Endothelial cell of umbilical vein (primary cell): ENCODE measurements at regions not wholly inside any gene's neighbourhood (a gene's known extent, or its start where the extent isn't known, plus 50 kb on each side); places are given as distances from the start of the nearest gene placed in this dataset.

Source experiments
- BruUV-seq: library from RNA; stranded (reverse); fragments of 400-500 nt; replicated peaks from 2 replicates; lab custom pipeline; 2021; lab: Mats Ljungman, UMichigan
- CTCF ChIA-PET: fragments of 300-600, 350-600 bp; sonication (Branson Sonifier 250); formaldehyde crosslinking; loops from one replicate; lab custom pipeline; 2021; ENCODE audit warnings: antibody characterized with exemption, inconsistent platforms; lab: Charles Lee
- POLR2A ChIA-PET: fragments of 300-600, 350-600 bp; sonication (Branson Sonifier 250); formaldehyde crosslinking; loops from one replicate; lab custom pipeline; 2021; ENCODE audit warnings: antibody characterized with exemption, inconsistent platforms; lab: Charles Lee
- DNase-seq: peaks from one replicate; pipeline ENCODE4 v3.0.0-alpha.2; 2011; ENCODE audit warnings: low read depth, low spot score
- FAIRE-seq: peaks from 2 replicates; lab custom pipeline; 2011; peaks lifted over from hg19 to GRCh38; lab: Jason Lieb, UNC
- H2AFZ ChIP-seq: 2 replicates; pipeline ENCODE4 v1.6.0; 2012; ENCODE audit warnings: low read depth, low read length, control low read depth, inconsistent platforms
- H3K27ac ChIP-seq: 2 replicates; pipeline ENCODE4 v1.5.1; 2011; ENCODE audit warnings: low read depth, mild to moderate bottlenecking, control low read depth, low read length, moderate library complexity; ENCODE audit not compliant: insufficient read depth
- H3K27me3 ChIP-seq, 2 experiments: 2 replicates each; pipeline versions ENCODE4 v1.6.0 to v1.6.1; 2011; ENCODE audit warnings: low read length in 2 of 2, mixed read lengths in 1 of 2; ENCODE audit not compliant: control insufficient read depth in 2 of 2, insufficient read depth in 2 of 2
- H3K36me3 ChIP-seq, 2 experiments: 2 replicates in 1 of 2; 3 replicates in 1 of 2; pipeline ENCODE4 v1.5.1; 2011; ENCODE audit warnings: low read length in 2 of 2, mild to moderate bottlenecking in 1 of 2, moderate library complexity in 1 of 2; ENCODE audit not compliant: control insufficient read depth in 2 of 2, insufficient read depth in 2 of 2; ENCODE audit errors: extremely low read depth in 1 of 2
- H3K4me1 ChIP-seq: 3 replicates; pipeline ENCODE4 v1.5.1; 2011; ENCODE audit warnings: mild to moderate bottlenecking, low read length; ENCODE audit not compliant: control insufficient read depth, insufficient read depth; ENCODE audit errors: extremely low read depth
- H3K4me2 ChIP-seq: 2 replicates; pipeline ENCODE4 v1.6.1; 2011; ENCODE audit warnings: low read length, control low read depth, mixed read lengths; ENCODE audit not compliant: insufficient read depth
- H3K4me3 ChIP-seq, 3 experiments: fragments of 200-600 bp in 1 of 3; sonication (generic), shearing (Covaris generic) in 1 of 3; replicated peaks in 1 of 3; 2 replicates each; pipeline ENCODE4 v1.5.1; 2011 to 2016; ENCODE audit warnings: control low read depth in 3 of 3, low read length in 3 of 3, mild to moderate bottlenecking in 2 of 3, inconsistent platforms in 1 of 3, low read depth in 1 of 3, moderate library complexity in 1 of 3; ENCODE audit not compliant: insufficient read depth in 1 of 3
- H3K79me2 ChIP-seq: 2 replicates; pipeline ENCODE4 v1.6.0; 2012; ENCODE audit warnings: low read length, inconsistent platforms; ENCODE audit not compliant: control insufficient read depth, insufficient read depth
- H3K9ac ChIP-seq: replicated peaks from 2 replicates; pipeline ENCODE3; 2011; ENCODE audit warnings: low read length, control low read depth; ENCODE audit not compliant: insufficient read depth; ENCODE audit errors: extremely low read depth
- H3K9me1 ChIP-seq: replicated peaks from 3 replicates; pipeline ENCODE4 v1.6.0; 2011; ENCODE audit warnings: mild to moderate bottlenecking, low read length; ENCODE audit not compliant: control insufficient read depth, insufficient read depth; ENCODE audit errors: extremely low read depth
- H3K9me3 ChIP-seq: replicated peaks from 2 replicates; pipeline ENCODE4 v1.5.1; 2012; ENCODE audit warnings: low read length, inconsistent platforms; ENCODE audit not compliant: control insufficient read depth, insufficient read depth
- H4K20me1 ChIP-seq: replicated peaks from 2 replicates; pipeline ENCODE3; 2011; ENCODE audit warnings: mild to moderate bottlenecking, low read length; ENCODE audit not compliant: control insufficient read depth, insufficient read depth; ENCODE audit errors: extremely low read depth
- CTCF ChIP-seq, 2 donors: IDR thresholded peaks; 1 replicate in 1 of 2; 2 replicates in 1 of 2; pipeline ENCODE4 v1.5.1; 2011; ENCODE audit warnings: low read length in 2 of 2, mild to moderate bottlenecking in 2 of 2, moderate library complexity in 2 of 2, control low read depth in 1 of 2, inconsistent platforms in 1 of 2, low read depth in 1 of 2; ENCODE audit not compliant: insufficient read depth in 1 of 2; ENCODE audit errors: extremely low read depth in 1 of 2
- EZH2 ChIP-seq: IDR thresholded peaks from 2 replicates; pipeline ENCODE4 v1.6.1; 2012; ENCODE audit warnings: borderline replicate concordance, low read depth, mild to moderate bottlenecking, moderate library complexity, low read length, inconsistent platforms; ENCODE audit not compliant: severe bottlenecking
- FOS ChIP-seq: IDR thresholded peaks from 2 replicates; pipeline ENCODE4 v1.6.1; 2011; ENCODE audit warnings: mild to moderate bottlenecking, low read length, moderate library complexity, borderline replicate concordance; ENCODE audit not compliant: insufficient read depth
- GATA2 ChIP-seq: IDR thresholded peaks from 2 replicates; pipeline ENCODE4 v1.7.0; 2011; ENCODE audit warnings: low read depth, mild to moderate bottlenecking, moderate library complexity, mixed read lengths, low read length; ENCODE audit not compliant: insufficient read length, insufficient read depth
- JUN ChIP-seq: IDR thresholded peaks from 2 replicates; pipeline ENCODE4 v1.6.1; 2011; ENCODE audit warnings: borderline replicate concordance, low read depth; ENCODE audit not compliant: insufficient read length, insufficient read depth
- MAX ChIP-seq: IDR thresholded peaks from 2 replicates; pipeline ENCODE4 v1.6.1; 2011; ENCODE audit not compliant: insufficient read depth, insufficient read length
- MYC ChIP-seq: IDR thresholded peaks from one replicate; pipeline ENCODE4 v1.6.1; 2011; ENCODE audit warnings: mild to moderate bottlenecking, low read depth, low read length
- POLR2A ChIP-seq: IDR thresholded peaks from 2 replicates; pipeline ENCODE4 v1.6.1; 2012; ENCODE audit warnings: low read depth, mild to moderate bottlenecking, control low read depth, low read length
- POLR2AphosphoS5 ChIP-seq: IDR thresholded peaks from 2 replicates; pipeline ENCODE4 v1.6.1; 2012; ENCODE audit warnings: low read depth, mild to moderate bottlenecking, control low read depth, low read length, moderate library complexity; ENCODE audit not compliant: insufficient read depth
- dilution Hi-C: fragments of 300-500 bp; cut with MboI; formaldehyde crosslinking; loops from one replicate; pipeline ENCODE4 v1.15.0; 2019; ENCODE audit warnings: low sequenced_read_pairs; ENCODE audit not compliant: extremely low pct_ligation_motif_present
- intact Hi-C: fragments of 100-400 bp; cut with micrococcal nuclease; formaldehyde crosslinking; loops from one replicate; pipeline ENCODE4 v1.10.0; 2022

- H3K4me3 ChIP-seq = no peak overlapping the region
- DNase-seq = no peak
- FAIRE-seq = no peak
- H3K27me3 ChIP-seq = no peaks in the 10 kb centered on the region
- no peaks in the 10 kb centered on the region for H3K9me1 ChIP-seq
- H3K4me1 ChIP-seq = peaks cover 4% of the 10 kb centered on the region
- no peak overlapping the region for H2AFZ ChIP-seq
- ChIA-PET POLR2A (no interaction called here), CTCF (no interaction called here)
- H3K79me2 ChIP-seq = no peaks in the 10 kb centered on the region
- TF ChIP-seq EZH2 (no peak), MYC (no peak), JUN (no peak), POLR2AphosphoS5 (no peak), MAX (no peak)
- no peaks in the 10 kb centered on the region for H4K20me1 ChIP-seq
- no peak overlapping the region for H3K4me2 ChIP-seq
- no peak overlapping the region for H3K9ac ChIP-seq
- no TSS peak for BruUV-seq
- H3K36me3 ChIP-seq = no peaks in the 10 kb centered on the region
- H3K27ac ChIP-seq = no peak overlapping the region
- dilution Hi-C loops (no loop called here), intact Hi-C loops (no loop called here)
- H3K9me3 ChIP-seq = no peaks in the 10 kb centered on the region
These were observed 69.9 kb upstream of the PSME4 start for GRCh38 chr2:54040685-54041084.

- Histone ChIP-seq H3K79me2 (no peaks in the 10 kb centered on the region), H3K4me2 (no peak overlapping the region), H4K20me1 (no peaks in the 10 kb centered on the region), H3K27ac (no peak overlapping the region), H3K9me3 (no peaks in the 10 kb centered on the region), H3K4me3 (no peak overlapping the region), H3K36me3 (no peaks in the 10 kb centered on the region), H2AFZ (no peak overlapping the region), H3K4me1 (peaks cover 4% of the 10 kb centered on the region), H3K27me3 (no peaks in the 10 kb centered on the region), H3K9me1 (no peaks in the 10 kb centered on the region), H3K9ac (no peak overlapping the region)
- ChIA-PET CTCF (no interaction called here), POLR2A (interaction anchor here (0.6 to 0.7 kb wide), 2 partner anchors 28 to 335 kb away, joined by 4 to 5 read pairs; no protein-coding TSS in a partner anchor)
- intact Hi-C loops = no loop called here
- FAIRE-seq (no peak), DNase-seq (no peak)
- BruUV-seq = no TSS peak
- dilution Hi-C loops = no loop called here
- TF ChIP-seq POLR2AphosphoS5 = no peak
- no peak for TF ChIP-seq CTCF (IDR thresholded peaks at IDR 0.05; ENCODE audit: extremely low read depth in 1 of 2, insufficient read depth in 1 of 2, low read depth in 1 of 2, low read length in 2 of 2)
- no peak for TF ChIP-seq GATA2
- TF ChIP-seq POLR2A = no peak
- no peak for TF ChIP-seq MAX
- TF ChIP-seq JUN = no peak
- TF ChIP-seq FOS = no peak
- TF ChIP-seq EZH2 = no peak
- TF ChIP-seq MYC = no peak
These were observed 69.5 kb upstream of the PSME4 start for GRCh38 chr2:54040250-54040649.
